ENCODE measurements at regions not wholly inside any gene's neighbourhood (a gene's known extent, or its start where the extent isn't known, plus 50 kb on each side); places are given as distances from the start of the nearest gene placed in this dataset.

- peak; percentile 35 for DNase-seq (ENCODE audit: low read depth)
These were observed 555.7 kb downstream of the ETS1 start for GRCh38 chr11:128031538-128032134.

GRCh38 chr11:128029219-128029722, 558.1 kb downstream of the ETS1 start:
- no peak for DNase-seq (ENCODE audit: low read depth)

- DNase-seq (ENCODE audit: low read depth), result no peak
These were observed 560.8 kb downstream of the ETS1 start for GRCh38 chr11:128026596-128026995.

- DNase-seq (ENCODE audit: low read depth), result no peak
These were observed 564.6 kb downstream of the ETS1 start for GRCh38 chr11:128022761-128023160.

GRCh38 chr11:128022007-128022368, 565.4 kb downstream of the ETS1 start:
- DNase-seq (ENCODE audit: low read depth), result no peak

- no peak for DNase-seq (ENCODE audit: low read depth)
These were observed 565.9 kb downstream of the ETS1 start for GRCh38 chr11:128021349-128022006.

GRCh38 chr11:128018692-128019091, 568.7 kb downstream of the ETS1 start:
- DNase-seq (ENCODE audit: low read depth), result no peak

- no peak for DNase-seq (ENCODE audit: low read depth)
These were observed 581.8 kb downstream of the ETS1 start for GRCh38 chr11:128005562-128005961.

GRCh38 chr11:127998421-127998820, 588.9 kb downstream of the ETS1 start:
- DNase-seq (ENCODE audit: low read depth), result no peak

GRCh38 chr11:127997594-127997993, 589.8 kb downstream of the ETS1 start:
- no peak for DNase-seq (ENCODE audit: low read depth)

- no peak for DNase-seq (ENCODE audit: low read depth)
These were observed 590.5 kb downstream of the ETS1 start for GRCh38 chr11:127996825-127997224.

- no peak for DNase-seq (ENCODE audit: low read depth)
These were observed 591.4 kb downstream of the ETS1 start for GRCh38 chr11:127995921-127996320.

- no peak for DNase-seq (ENCODE audit: low read depth)
These were observed 592.6 kb downstream of the ETS1 start for GRCh38 chr11:127994736-127995135.

GRCh38 chr11:127993788-127994187, 593.6 kb downstream of the ETS1 start:
- no peak for DNase-seq (ENCODE audit: low read depth)

- DNase-seq (ENCODE audit: low read depth), result no peak
These were observed 594.1 kb downstream of the ETS1 start for GRCh38 chr11:127993281-127993680.

GRCh38 chr11:127986073-127986472, 601.3 kb downstream of the ETS1 start:
- DNase-seq (ENCODE audit: low read depth), result no peak

GRCh38 chr11:127972816-127973215, 614.5 kb downstream of the ETS1 start:
- no peak for DNase-seq (ENCODE audit: low read depth)

- no peak for DNase-seq (ENCODE audit: low read depth)
These were observed 615.9 kb downstream of the ETS1 start for GRCh38 chr11:127971448-127971847.

- DNase-seq (ENCODE audit: low read depth), result no peak
These were observed 620.5 kb downstream of the ETS1 start for GRCh38 chr11:127966821-127967220.

- DNase-seq (ENCODE audit: low read depth), result no peak
These were observed 621.3 kb downstream of the ETS1 start for GRCh38 chr11:127965939-127966668.

GRCh38 chr11:127962416-127962815, 624.9 kb downstream of the ETS1 start:
- no peak for DNase-seq (ENCODE audit: low read depth)

- DNase-seq (ENCODE audit: low read depth), result no peak
These were observed 637.2 kb downstream of the ETS1 start for GRCh38 chr11:127950162-127950561.

GRCh38 chr11:127943763-127944162, 643.6 kb downstream of the ETS1 start:
- DNase-seq (ENCODE audit: low read depth), result no peak

Measured in activated T-cell treated with anti-CD3 and anti-CD28 coated beads for 1 hour (primary cell).